ENCODE measurements at regions not wholly inside any gene's neighbourhood (a gene's known extent, or its start where the extent isn't known, plus 50 kb on each side); places are given as distances from the start of the nearest gene placed in this dataset.
"Not testable (repeated sequence)": the region's sequence is repeated elsewhere in the genome, so short reads cannot be mapped to it uniquely, and the experiment has no call there.

DNA sequence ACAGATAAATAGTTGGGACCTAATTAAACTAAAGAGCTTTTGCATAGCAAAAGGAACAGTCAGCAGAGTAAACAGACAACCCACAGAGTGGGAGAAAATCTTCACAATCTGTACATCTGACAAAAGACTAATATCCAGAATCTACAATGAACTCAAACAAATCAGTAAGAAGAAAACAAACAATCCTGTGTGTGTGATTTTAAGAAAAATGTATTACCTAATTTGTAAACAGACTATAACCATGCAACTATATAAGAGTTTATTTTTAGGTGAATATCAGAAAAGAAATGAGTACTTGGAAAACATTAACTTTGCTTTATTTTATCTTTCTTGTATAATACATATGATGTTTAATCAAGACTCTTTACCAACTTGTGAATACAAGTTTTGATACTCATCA is 929.5 kb upstream of the LRFN5 start:
- H2AFZ ChIP-seq (ENCODE audit: low read depth, low read length, poor library complexity, severe bottlenecking); intact Hi-C loops (cut with micrococcal nuclease); H3K4me2 ChIP-seq (ENCODE audit: low read length); H3K4me3 ChIP-seq (replicated peaks in 1 of 2; ENCODE audit: low read depth in 1 of 2, low read length in 2 of 2); H3K79me2 ChIP-seq (ENCODE audit: insufficient read depth, low read length); ATAC-seq; CTCF ChIA-PET; H3K4me1 ChIP-seq (ENCODE audit: control insufficient read depth in 1 of 2, insufficient read depth in 2 of 2, low read length in 2 of 2); POLR2A ChIA-PET; RAD21 ChIA-PET (ENCODE audit: low non-redundant PET in 1 of 2, low total read pairs in 2 of 2, uncharacterized antibody in 2 of 2, unreplicated experiment in 2 of 2); BruUV-seq (replicated peaks); DNase-seq (ENCODE audit: low read depth, low spot score); H3K27ac ChIP-seq (ENCODE audit: low read depth, low read length); H3K36me3 ChIP-seq (ENCODE audit: control insufficient read depth in 1 of 2, insufficient read depth in 2 of 2, low read length in 2 of 2); H3K9me3 ChIP-seq (ENCODE audit: control insufficient read depth in 1 of 2, insufficient read depth in 1 of 2, low read depth in 1 of 2, low read length in 2 of 2); H4K20me1 ChIP-seq (ENCODE audit: insufficient read depth); H3K9ac ChIP-seq (ENCODE audit: low read length); H3K27me3 ChIP-seq (ENCODE audit: insufficient read depth, low read length); H3K9me2 ChIP-seq (ENCODE audit: insufficient read depth): not testable (repeated sequence)

DNA sequence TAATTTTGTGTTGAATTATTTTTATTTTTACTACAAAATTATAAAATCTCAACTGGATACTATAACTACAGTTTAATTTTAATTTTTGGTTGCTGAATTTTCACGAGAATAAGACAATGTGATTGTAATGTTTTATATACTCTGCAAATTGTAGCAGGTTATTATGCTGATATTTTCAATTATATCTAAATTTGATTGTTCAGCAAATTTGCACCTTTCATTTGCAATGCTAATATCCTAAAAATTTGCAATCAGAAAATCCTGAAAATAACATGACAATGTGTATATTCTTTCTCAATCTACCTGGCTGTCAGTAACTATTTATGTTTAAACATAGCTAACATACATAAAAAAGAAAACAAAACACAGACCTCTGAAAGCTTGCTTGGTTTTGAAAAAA is 932.2 kb upstream of the LRFN5 start:
- ATAC-seq (no peak), DNase-seq (ENCODE audit: low read depth, low spot score) (no peak)
- CTCF ChIA-PET: no interaction called here
- no peaks in the 10 kb centered on the region for H4K20me1 ChIP-seq (ENCODE audit: insufficient read depth)
- H3K4me3 ChIP-seq (replicated peaks in 1 of 2; ENCODE audit: low read depth in 1 of 2, low read length in 2 of 2): no peak overlapping the region
- TF ChIP-seq ZFX (IDR thresholded peaks at IDR 0.05) (no peak), SP1 (IDR thresholded peaks at IDR 0.05; ENCODE audit: low read depth) (no peak), EGR1 (IDR thresholded peaks at IDR 0.05; ENCODE audit: low read depth) (no peak), TCF7L2 (IDR thresholded peaks at IDR 0.05; ENCODE audit: borderline replicate concordance, extremely low read depth, insufficient read depth, insufficient read length) (no peak), JUND (IDR thresholded peaks at IDR 0.05) (no peak)
- TF ChIP-seq, protein P1, sequence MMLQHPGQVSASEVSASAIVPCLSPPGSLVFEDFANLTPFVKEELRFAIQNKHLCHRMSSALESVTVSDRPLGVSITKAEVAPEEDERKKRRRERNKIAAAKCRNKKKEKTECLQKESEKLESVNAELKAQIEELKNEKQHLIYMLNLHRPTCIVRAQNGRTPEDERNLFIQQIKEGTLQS (IDR thresholded peaks at IDR 0.05): no peak
- TF ChIP-seq, protein P2, sequence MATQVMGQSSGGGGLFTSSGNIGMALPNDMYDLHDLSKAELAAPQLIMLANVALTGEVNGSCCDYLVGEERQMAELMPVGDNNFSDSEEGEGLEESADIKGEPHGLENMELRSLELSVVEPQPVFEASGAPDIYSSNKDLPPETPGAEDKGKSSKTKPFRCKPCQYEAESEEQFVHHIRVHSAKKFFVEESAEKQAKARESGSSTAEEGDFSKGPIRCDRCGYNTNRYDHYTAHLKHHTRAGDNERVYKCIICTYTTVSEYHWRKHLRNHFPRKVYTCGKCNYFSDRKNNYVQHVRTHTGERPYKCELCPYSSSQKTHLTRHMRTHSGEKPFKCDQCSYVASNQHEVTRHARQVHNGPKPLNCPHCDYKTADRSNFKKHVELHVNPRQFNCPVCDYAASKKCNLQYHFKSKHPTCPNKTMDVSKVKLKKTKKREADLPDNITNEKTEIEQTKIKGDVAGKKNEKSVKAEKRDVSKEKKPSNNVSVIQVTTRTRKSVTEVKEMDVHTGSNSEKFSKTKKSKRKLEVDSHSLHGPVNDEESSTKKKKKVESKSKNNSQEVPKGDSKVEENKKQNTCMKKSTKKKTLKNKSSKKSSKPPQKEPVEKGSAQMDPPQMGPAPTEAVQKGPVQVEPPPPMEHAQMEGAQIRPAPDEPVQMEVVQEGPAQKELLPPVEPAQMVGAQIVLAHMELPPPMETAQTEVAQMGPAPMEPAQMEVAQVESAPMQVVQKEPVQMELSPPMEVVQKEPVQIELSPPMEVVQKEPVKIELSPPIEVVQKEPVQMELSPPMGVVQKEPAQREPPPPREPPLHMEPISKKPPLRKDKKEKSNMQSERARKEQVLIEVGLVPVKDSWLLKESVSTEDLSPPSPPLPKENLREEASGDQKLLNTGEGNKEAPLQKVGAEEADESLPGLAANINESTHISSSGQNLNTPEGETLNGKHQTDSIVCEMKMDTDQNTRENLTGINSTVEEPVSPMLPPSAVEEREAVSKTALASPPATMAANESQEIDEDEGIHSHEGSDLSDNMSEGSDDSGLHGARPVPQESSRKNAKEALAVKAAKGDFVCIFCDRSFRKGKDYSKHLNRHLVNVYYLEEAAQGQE (IDR thresholded peaks at IDR 0.05; ENCODE audit: low read depth): no peak
- RAD21 ChIA-PET (ENCODE audit: low non-redundant PET in 1 of 2, low total read pairs in 2 of 2, uncharacterized antibody in 2 of 2, unreplicated experiment in 2 of 2): no interaction called here
- no peak overlapping the region for H3K27ac ChIP-seq (ENCODE audit: low read depth, low read length)
- no TSS peak for BruUV-seq (replicated peaks)
- no peaks in the 10 kb centered on the region for H3K27me3 ChIP-seq (ENCODE audit: insufficient read depth, low read length)
- no peaks in the 10 kb centered on the region for H3K4me1 ChIP-seq (ENCODE audit: control insufficient read depth in 1 of 2, insufficient read depth in 2 of 2, low read length in 2 of 2)
- no peak overlapping the region for H2AFZ ChIP-seq (ENCODE audit: low read depth, low read length, poor library complexity, severe bottlenecking)
- no peaks in the 10 kb centered on the region for H3K36me3 ChIP-seq (ENCODE audit: control insufficient read depth in 1 of 2, insufficient read depth in 2 of 2, low read length in 2 of 2)
- no peaks in the 10 kb centered on the region for H3K79me2 ChIP-seq (ENCODE audit: insufficient read depth, low read length)
- H3K9me2 ChIP-seq (ENCODE audit: insufficient read depth): no peaks in the 10 kb centered on the region
- 0 out of 4 replicates have a peak, but pooled peaks cover 0 to 3% of the 10 kb centered on the region in 2 experiments for H3K9me3 ChIP-seq (ENCODE audit: control insufficient read depth in 1 of 2, insufficient read depth in 1 of 2, low read depth in 1 of 2, low read length in 2 of 2)
- intact Hi-C loops (cut with micrococcal nuclease): no loop called here
- no peak overlapping the region for H3K4me2 ChIP-seq (ENCODE audit: low read length)
- no peak overlapping the region for H3K9ac ChIP-seq (ENCODE audit: low read length)
- POLR2A ChIA-PET: no interaction called here
